ENCODE measurements at regions not wholly inside any gene's neighbourhood (a gene's known extent, or its start where the extent isn't known, plus 50 kb on each side); places are given as distances from the start of the nearest gene placed in this dataset.

- CTCF ChIA-PET = interaction anchor here (0.7 kb wide), 1 partner anchor 38 kb away, joined by 3 read pairs; no protein-coding TSS in a partner anchor
- TF ChIP-seq ZNF263 (CRISPR knock-in tag; IDR thresholded peaks at IDR 0.05; ENCODE audit: low read depth) = no peak
- TF ChIP-seq MAX (CRISPR knock-in tag; IDR thresholded peaks at IDR 0.05) = 0 out of 2 replicates have a peak, but pooled peaks have one; percentile 3
- no peak for TF ChIP-seq RORB (CRISPR knock-in tag; IDR thresholded peaks at IDR 0.05)
- no peak for TF ChIP-seq E2F4 (CRISPR knock-in tag; IDR thresholded peaks at IDR 0.05; ENCODE audit: borderline replicate concordance, low read depth)
- no peak for DNase-seq (ENCODE audit: low spot score)
- Mint-ChIP-seq H3K9me3 (peaks cover 30% of the 10 kb centered on the region), H3K27me3 (ENCODE audit: low read depth) (peaks cover 12% of the 10 kb centered on the region), H3K4me3 (no peak overlapping the region), H3K4me1 (peaks cover 33% of the 10 kb centered on the region), H3K27ac (peak overlapping the region; percentile 87; the same call in 1 of the 2 replicates), H3K36me3 (peaks cover 10% of the 10 kb centered on the region)
- POLR2A ChIA-PET = no interaction called here
- ATAC-seq = no peak
Observed at GRCh38 chr2:105962221-105962620, 217.5 kb downstream of the NCK2 start.

GRCh38 chr2:105961599-105962146 lies 217.0 kb downstream of the NCK2 start:
- Mint-ChIP-seq H3K4me3 (no peak overlapping the region), H3K27me3 (ENCODE audit: low read depth) (peaks cover 12% of the 10 kb centered on the region), H3K27ac (peak overlapping the region; percentile 87), H3K4me1 (peaks cover 33% of the 10 kb centered on the region), H3K36me3 (peaks cover 10% of the 10 kb centered on the region), H3K9me3 (peaks cover 30% of the 10 kb centered on the region)
- TF ChIP-seq ZNF423 (CRISPR knock-in tag; IDR thresholded peaks at IDR 0.05) (0 out of 2 replicates have a peak, but pooled peaks have one; percentile 3), MAX (CRISPR knock-in tag; IDR thresholded peaks at IDR 0.05) (peak; percentile 46; the same call in 1 of the 2 replicates), ZNF512 (CRISPR knock-in tag; IDR thresholded peaks at IDR 0.05; ENCODE audit: borderline replicate concordance) (no peak)
- ChIA-PET CTCF (interaction anchor here (0.7 to 1.2 kb wide), 2 partner anchors 8 to 37 kb away, joined by 3 to 4 read pairs; no protein-coding TSS in a partner anchor), POLR2A (interaction anchor here (0.6 to 0.7 kb wide), 2 partner anchors 34 to 35 kb away, joined by 3 read pairs; no protein-coding TSS in a partner anchor)
- ATAC-seq (peak; percentile 82), DNase-seq (ENCODE audit: low spot score) (no peak)

GRCh38 chr2:105959357-105959756 lies 214.6 kb downstream of the NCK2 start:
- peaks cover 40% of the 10 kb centered on the region for H3K4me1 Mint-ChIP-seq
- H3K27me3 Mint-ChIP-seq (ENCODE audit: low read depth) = peaks cover 12% of the 10 kb centered on the region
- DNase-seq (ENCODE audit: low spot score) (no peak), ATAC-seq (no peak)
- no peak overlapping the region for H3K27ac Mint-ChIP-seq
- peaks cover 22% of the 10 kb centered on the region for H3K9me3 Mint-ChIP-seq
- ChIA-PET POLR2A (no interaction called here), CTCF (no interaction called here)
- H3K36me3 Mint-ChIP-seq = peaks cover 6% of the 10 kb centered on the region
- H3K4me3 Mint-ChIP-seq = no peak overlapping the region
- no peak for TF ChIP-seq CBFB (CRISPR knock-in tag; IDR thresholded peaks at IDR 0.05; ENCODE audit: low read depth)
- TF ChIP-seq TEAD4 (CRISPR knock-in tag; IDR thresholded peaks at IDR 0.05) = no peak
- TF ChIP-seq ATF2 (CRISPR knock-in tag; IDR thresholded peaks at IDR 0.05; ENCODE audit: borderline replicate concordance, low read depth) = no peak
- TF ChIP-seq FOXJ3 (CRISPR knock-in tag; IDR thresholded peaks at IDR 0.05; ENCODE audit: borderline replicate concordance) = no peak
- TF ChIP-seq ZNF138 (CRISPR knock-in tag; conservative IDR thresholded peaks at IDR 0.05) = no peak
- TF ChIP-seq OVOL2 (CRISPR knock-in tag; IDR thresholded peaks at IDR 0.05; ENCODE audit: borderline replicate concordance) = no peak
- no peak for TF ChIP-seq ATF6 (CRISPR knock-in tag; IDR thresholded peaks at IDR 0.05)
- TF ChIP-seq E2F4 (CRISPR knock-in tag; IDR thresholded peaks at IDR 0.05; ENCODE audit: borderline replicate concordance, low read depth) = no peak
- no peak for TF ChIP-seq TCF7 (CRISPR knock-in tag; IDR thresholded peaks at IDR 0.05; ENCODE audit: low read depth)
- TF ChIP-seq NFYB (CRISPR knock-in tag; conservative IDR thresholded peaks at IDR 0.05; ENCODE audit: low read depth) = no peak
- TF ChIP-seq FOXK1 (CRISPR knock-in tag; IDR thresholded peaks at IDR 0.05) = no peak
- TF ChIP-seq USF1 (CRISPR knock-in tag; IDR thresholded peaks at IDR 0.05) = no peak
- no peak for TF ChIP-seq NR3C1 (CRISPR knock-in tag; conservative IDR thresholded peaks at IDR 0.05; ENCODE audit: low read depth)
- TF ChIP-seq E2F5 (CRISPR knock-in tag; IDR thresholded peaks at IDR 0.05) = no peak
- TF ChIP-seq IRF2 (CRISPR knock-in tag; IDR thresholded peaks at IDR 0.05; ENCODE audit: borderline replicate concordance, low read depth) = no peak
